Gastrocnemius medialis (tissue), 4 donors: ENCODE measurements at regions not wholly inside any gene's neighbourhood (a gene's known extent, or its start where the extent isn't known, plus 50 kb on each side); places are given as distances from the start of the nearest gene placed in this dataset.

Experiments used
- POLR2A ChIP-seq, 2 donors: fragments of 450-650 bp; IDR thresholded peaks; one replicate each; pipeline ENCODE4 v1.6.1; 2017; ENCODE audit warnings: antibody characterized with exemption in 2 of 2, mild to moderate bottlenecking in 2 of 2, moderate library complexity in 2 of 2
- TF ChIP-seq, protein P1 (sequence below), 5 experiments: fragments of 450-650 bp in 3 of 5; fragments of 200-600 bp in 2 of 5; sonication (generic) in 2 of 5; IDR thresholded peaks in 4 of 5; conservative IDR thresholded peaks in 1 of 5; 1 replicate in 4 of 5; 2 replicates in 1 of 5; pipeline ENCODE4 v1.5.1; 2016 to 2019; ENCODE audit warnings: antibody characterized with exemption in 5 of 5, mild to moderate bottlenecking in 3 of 5, moderate library complexity in 3 of 5

DNA sequence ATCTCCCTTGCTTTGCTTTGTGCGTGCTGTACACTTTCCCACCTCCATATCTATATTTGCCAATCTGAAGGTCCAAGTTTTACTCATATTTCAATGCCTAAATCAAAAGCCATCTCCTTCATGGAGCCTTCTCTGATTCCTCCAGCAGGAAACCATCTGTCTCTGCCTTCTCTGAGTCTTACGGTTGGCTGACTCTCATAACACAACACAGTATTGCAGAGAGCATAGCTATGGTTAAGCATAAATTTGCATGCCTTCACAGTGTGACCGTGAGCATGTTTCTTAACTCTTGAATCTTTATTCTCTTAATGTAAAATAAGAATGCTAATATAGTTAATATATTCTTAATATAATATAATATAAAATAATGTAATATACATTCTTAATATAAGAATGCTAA, 136.8 kb upstream of the PPP2R2B start:
- TF ChIP-seq, protein P1, sequence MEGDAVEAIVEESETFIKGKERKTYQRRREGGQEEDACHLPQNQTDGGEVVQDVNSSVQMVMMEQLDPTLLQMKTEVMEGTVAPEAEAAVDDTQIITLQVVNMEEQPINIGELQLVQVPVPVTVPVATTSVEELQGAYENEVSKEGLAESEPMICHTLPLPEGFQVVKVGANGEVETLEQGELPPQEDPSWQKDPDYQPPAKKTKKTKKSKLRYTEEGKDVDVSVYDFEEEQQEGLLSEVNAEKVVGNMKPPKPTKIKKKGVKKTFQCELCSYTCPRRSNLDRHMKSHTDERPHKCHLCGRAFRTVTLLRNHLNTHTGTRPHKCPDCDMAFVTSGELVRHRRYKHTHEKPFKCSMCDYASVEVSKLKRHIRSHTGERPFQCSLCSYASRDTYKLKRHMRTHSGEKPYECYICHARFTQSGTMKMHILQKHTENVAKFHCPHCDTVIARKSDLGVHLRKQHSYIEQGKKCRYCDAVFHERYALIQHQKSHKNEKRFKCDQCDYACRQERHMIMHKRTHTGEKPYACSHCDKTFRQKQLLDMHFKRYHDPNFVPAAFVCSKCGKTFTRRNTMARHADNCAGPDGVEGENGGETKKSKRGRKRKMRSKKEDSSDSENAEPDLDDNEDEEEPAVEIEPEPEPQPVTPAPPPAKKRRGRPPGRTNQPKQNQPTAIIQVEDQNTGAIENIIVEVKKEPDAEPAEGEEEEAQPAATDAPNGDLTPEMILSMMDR (IDR thresholded peaks at IDR 0.05 in 4 of 5, conservative IDR thresholded peaks at IDR 0.05 in 1 of 5): no peak
- no peak for TF ChIP-seq POLR2A (IDR thresholded peaks at IDR 0.05)
